SU-DHL-6 (cell line): ENCODE measurements at regions not wholly inside any gene's neighbourhood (a gene's known extent, or its start where the extent isn't known, plus 50 kb on each side); places are given as distances from the start of the nearest gene placed in this dataset.

Experiments used
- H2AFZ ChIP-seq: fragments of 200-600 bp; sonication (generic); 2 replicates; pipeline ENCODE4 v1.6.1; 2014; ENCODE audit warnings: low read depth, mild to moderate bottlenecking, moderate library complexity, mixed read lengths, antibody characterized with exemption, low read length; ENCODE audit not compliant: severe bottlenecking
- H3F3A ChIP-seq: fragments of 200-600 bp; shearing (Covaris generic); 2 replicates; pipeline ENCODE4 v1.6.0; 2016; ENCODE audit warnings: antibody characterized with exemption, mild to moderate bottlenecking; ENCODE audit not compliant: insufficient read depth
- H3K27ac ChIP-seq: fragments of 200-600 bp; sonication (generic); 2 replicates; pipeline ENCODE4 v1.5.1; 2016; ENCODE audit warnings: low read depth, mild to moderate bottlenecking, low read length, moderate library complexity, mixed read lengths
- H3K27me3 ChIP-seq: fragments of 200-600 bp; sonication (generic), shearing (Covaris generic); 2 replicates; pipeline ENCODE4 v1.6.0; 2014; ENCODE audit warnings: mild to moderate bottlenecking, low read length
- H3K36me3 ChIP-seq: fragments of 200-600 bp; sonication (generic); 2 replicates; pipeline ENCODE4 v1.6.1; 2014; ENCODE audit warnings: mild to moderate bottlenecking, low read length, mixed read lengths
- H3K4me2 ChIP-seq: fragments of 300-600, 200-600 bp; shearing (Covaris generic), sonication (generic); 2 replicates; pipeline ENCODE4 v1.6.0; 2014; ENCODE audit warnings: low read length, low read depth, mild to moderate bottlenecking; ENCODE audit not compliant: poor library complexity, severe bottlenecking
- H3K4me3 ChIP-seq: fragments of 200-600 bp; sonication (generic); 2 replicates; pipeline ENCODE4 v1.5.1; 2014; ENCODE audit warnings: antibody characterized with exemption, low read length, mild to moderate bottlenecking, mixed read lengths; ENCODE audit not compliant: insufficient read depth, poor library complexity, severe bottlenecking
- H3K79me2 ChIP-seq: fragments of 200-600 bp; sonication (generic); 2 replicates; pipeline ENCODE4 v1.6.1; 2014; ENCODE audit warnings: mild to moderate bottlenecking, low read length, moderate library complexity; ENCODE audit not compliant: insufficient read depth
- H3K9ac ChIP-seq: fragments of 200-600 bp; sonication (generic); 2 replicates; pipeline ENCODE4 v1.7.0; 2014; ENCODE audit warnings: mild to moderate bottlenecking, low read length
- H3K9me2 ChIP-seq: fragments of 200-600 bp; sonication (generic); replicated peaks from 2 replicates; pipeline ENCODE4 v1.6.1; 2014; ENCODE audit warnings: low read length; ENCODE audit not compliant: insufficient read depth
- H3K9me3 ChIP-seq: fragments of 200-600 bp; sonication (generic); 2 replicates; pipeline ENCODE4 v1.6.1; 2014; ENCODE audit warnings: low read length, mixed read lengths; ENCODE audit not compliant: insufficient read depth
- H4K20me1 ChIP-seq: fragments of 200-600 bp; sonication (generic); 2 replicates; pipeline ENCODE4 v1.6.1; 2014; ENCODE audit warnings: low read depth, mild to moderate bottlenecking, antibody characterized with exemption, low read length, moderate library complexity, mixed read lengths
- EZH2phosphoT487 ChIP-seq: fragments of 200-600 bp; sonication (generic), shearing (Covaris generic); conservative IDR thresholded peaks from 2 replicates; pipeline ENCODE4 v1.6.1; 2018; ENCODE audit warnings: mild to moderate bottlenecking, antibody characterized with exemption, low read length, moderate library complexity, mixed read lengths
- TF ChIP-seq, protein P1 (sequence below): fragments of 200-600 bp; sonication (generic); IDR thresholded peaks from one replicate; pipeline ENCODE4 v1.5.1; 2017; ENCODE audit warnings: antibody characterized with exemption, mild to moderate bottlenecking, low read length, moderate library complexity; ENCODE audit not compliant: insufficient read depth, poor library complexity, severe bottlenecking

DNA sequence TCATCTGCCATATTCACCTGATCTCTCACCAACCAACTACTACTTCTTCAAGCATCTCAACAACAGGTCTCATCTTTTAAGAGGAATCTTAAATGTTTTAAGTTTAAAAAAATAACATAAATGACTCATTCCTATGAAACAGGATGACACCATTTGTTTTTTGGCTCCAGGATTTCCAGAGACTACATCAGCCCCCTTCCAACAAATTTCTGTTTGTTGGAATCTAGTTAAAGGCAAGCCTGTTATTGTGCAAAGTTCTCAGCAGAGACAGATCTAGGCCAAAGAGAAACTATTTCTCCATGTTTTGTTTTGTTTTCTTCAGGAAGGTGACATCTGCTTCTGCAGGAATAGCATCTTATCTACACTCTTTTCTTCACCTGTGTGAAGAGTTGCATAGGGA lies 204.8 kb upstream of the SH3BP4 start:
- H3K79me2 ChIP-seq = no peaks in the 10 kb centered on the region
- H3K9ac ChIP-seq = no peak overlapping the region
- no peaks in the 10 kb centered on the region for H3K9me2 ChIP-seq
- H3K27me3 ChIP-seq = no peaks in the 10 kb centered on the region
- H3K9me3 ChIP-seq = no peaks in the 10 kb centered on the region
- no peak overlapping the region for H3K4me2 ChIP-seq
- H2AFZ ChIP-seq = no peak overlapping the region
- H4K20me1 ChIP-seq = no peaks in the 10 kb centered on the region
- no peaks in the 10 kb centered on the region for H3F3A ChIP-seq
- no peak overlapping the region for H3K4me3 ChIP-seq
- H3K27ac ChIP-seq = no peak overlapping the region
- no peaks in the 10 kb centered on the region for H3K36me3 ChIP-seq
- TF ChIP-seq, protein P1, sequence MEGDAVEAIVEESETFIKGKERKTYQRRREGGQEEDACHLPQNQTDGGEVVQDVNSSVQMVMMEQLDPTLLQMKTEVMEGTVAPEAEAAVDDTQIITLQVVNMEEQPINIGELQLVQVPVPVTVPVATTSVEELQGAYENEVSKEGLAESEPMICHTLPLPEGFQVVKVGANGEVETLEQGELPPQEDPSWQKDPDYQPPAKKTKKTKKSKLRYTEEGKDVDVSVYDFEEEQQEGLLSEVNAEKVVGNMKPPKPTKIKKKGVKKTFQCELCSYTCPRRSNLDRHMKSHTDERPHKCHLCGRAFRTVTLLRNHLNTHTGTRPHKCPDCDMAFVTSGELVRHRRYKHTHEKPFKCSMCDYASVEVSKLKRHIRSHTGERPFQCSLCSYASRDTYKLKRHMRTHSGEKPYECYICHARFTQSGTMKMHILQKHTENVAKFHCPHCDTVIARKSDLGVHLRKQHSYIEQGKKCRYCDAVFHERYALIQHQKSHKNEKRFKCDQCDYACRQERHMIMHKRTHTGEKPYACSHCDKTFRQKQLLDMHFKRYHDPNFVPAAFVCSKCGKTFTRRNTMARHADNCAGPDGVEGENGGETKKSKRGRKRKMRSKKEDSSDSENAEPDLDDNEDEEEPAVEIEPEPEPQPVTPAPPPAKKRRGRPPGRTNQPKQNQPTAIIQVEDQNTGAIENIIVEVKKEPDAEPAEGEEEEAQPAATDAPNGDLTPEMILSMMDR = no peak
- TF ChIP-seq EZH2phosphoT487 = no peak

DNA sequence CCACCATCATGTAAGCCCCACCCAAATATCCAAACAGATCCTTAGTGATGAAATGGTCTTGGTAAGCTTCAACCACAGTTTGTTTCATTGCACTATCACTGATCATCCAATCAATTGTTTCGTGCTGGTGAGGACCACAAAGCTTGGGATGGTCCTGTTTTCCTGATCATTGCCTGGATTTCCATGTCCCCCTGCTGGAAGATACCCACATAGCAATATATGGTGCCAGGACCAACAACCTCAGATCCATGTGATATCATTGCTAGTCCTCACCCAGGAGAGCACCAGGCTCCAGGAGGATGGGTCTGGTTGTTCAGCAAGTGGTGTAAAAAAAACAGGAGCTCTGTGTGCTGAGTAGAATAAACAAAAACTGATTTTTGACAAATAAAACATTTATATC lies 206.5 kb upstream of the SH3BP4 start:
- no peak overlapping the region for H2AFZ ChIP-seq
- H3K4me3 ChIP-seq = no peak overlapping the region
- H4K20me1 ChIP-seq = no peaks in the 10 kb centered on the region
- no peaks in the 10 kb centered on the region for H3K36me3 ChIP-seq
- TF ChIP-seq EZH2phosphoT487 = no peak
- TF ChIP-seq, protein P1 = no peak
- H3K27ac ChIP-seq = no peak overlapping the region
- no peaks in the 10 kb centered on the region for H3K9me2 ChIP-seq
- no peak overlapping the region for H3K4me2 ChIP-seq
- H3F3A ChIP-seq = no peaks in the 10 kb centered on the region
- no peaks in the 10 kb centered on the region for H3K9me3 ChIP-seq
- H3K9ac ChIP-seq = no peak overlapping the region
- H3K27me3 ChIP-seq = no peaks in the 10 kb centered on the region
- H3K79me2 ChIP-seq = no peaks in the 10 kb centered on the region

DNA sequence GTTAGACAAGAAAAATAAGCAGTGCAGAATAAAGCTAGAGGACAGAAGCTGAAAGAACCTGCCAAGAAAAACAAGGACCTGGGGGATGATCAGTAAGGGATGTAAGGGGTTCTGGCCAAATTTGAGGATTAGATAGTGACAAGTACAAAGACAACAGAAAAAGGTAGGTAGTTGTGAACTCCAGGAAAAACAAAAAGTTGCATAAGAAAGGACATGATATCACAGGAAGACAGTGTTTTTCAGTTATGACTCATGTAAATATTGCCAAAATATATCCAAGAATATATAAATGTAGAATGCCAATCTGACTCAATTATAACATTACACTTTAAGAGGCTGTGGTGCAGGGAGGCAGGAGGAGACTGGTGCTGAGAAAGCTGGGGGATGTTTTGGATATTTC lies 209.8 kb upstream of the SH3BP4 start:
- H3F3A ChIP-seq = no peaks in the 10 kb centered on the region
- TF ChIP-seq, protein P1 = no peak
- H3K9me2 ChIP-seq = no peaks in the 10 kb centered on the region
- no peak overlapping the region for H3K4me2 ChIP-seq
- no peaks in the 10 kb centered on the region for H3K9me3 ChIP-seq
- no peaks in the 10 kb centered on the region for H4K20me1 ChIP-seq
- H3K9ac ChIP-seq = no peak overlapping the region
- H3K4me3 ChIP-seq = no peak overlapping the region
- H2AFZ ChIP-seq = no peak overlapping the region
- H3K36me3 ChIP-seq = no peaks in the 10 kb centered on the region
- H3K79me2 ChIP-seq = no peaks in the 10 kb centered on the region
- H3K27me3 ChIP-seq = no peaks in the 10 kb centered on the region
- no peak overlapping the region for H3K27ac ChIP-seq

DNA sequence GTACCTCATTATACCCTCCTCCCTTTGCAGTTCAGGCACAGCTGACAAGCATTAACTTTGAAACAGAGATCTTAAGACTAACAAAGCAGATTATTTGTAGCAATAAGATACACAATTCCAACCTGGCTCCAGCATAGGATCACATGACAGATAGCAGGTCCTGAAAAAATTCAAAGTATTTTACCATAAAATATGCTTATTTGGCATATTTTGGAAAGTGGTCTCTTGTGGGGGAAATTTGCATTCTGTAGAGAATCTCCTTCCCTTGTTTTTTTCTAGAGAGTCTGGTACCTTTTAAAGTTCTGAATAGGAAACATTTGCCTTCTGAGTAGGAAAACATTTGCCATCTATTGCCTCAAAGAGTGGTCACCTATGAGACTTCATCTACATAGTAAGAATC lies 212.8 kb upstream of the SH3BP4 start:
- Histone ChIP-seq H3K27ac (no peak overlapping the region), H3K4me2 (no peak overlapping the region), H3K9me2 (no peaks in the 10 kb centered on the region), H2AFZ (no peak overlapping the region), H3F3A (no peaks in the 10 kb centered on the region), H3K36me3 (no peaks in the 10 kb centered on the region), H4K20me1 (no peaks in the 10 kb centered on the region), H3K9me3 (no peaks in the 10 kb centered on the region), H3K9ac (no peak overlapping the region), H3K27me3 (no peaks in the 10 kb centered on the region), H3K79me2 (no peaks in the 10 kb centered on the region), H3K4me3 (no peak overlapping the region)
- TF ChIP-seq, protein P1 = no peak
- no peak for TF ChIP-seq EZH2phosphoT487
